SKM-1 treated with dmso at 0.1 percent for 144 hours (cell line): ENCODE measurements at regions not wholly inside any gene's neighbourhood (a gene's known extent, or its start where the extent isn't known, plus 50 kb on each side); places are given as distances from the start of the nearest gene placed in this dataset.
"Not testable (repeated sequence)": the region's sequence is repeated elsewhere in the genome, so short reads cannot be mapped to it uniquely, and the experiment has no call there.

Source experiments
- DNase-seq: peaks from one replicate; lab custom pipeline; 2025; ENCODE audit not compliant: unreplicated experiment; lab: John Stamatoyannopoulos, UW

GRCh38 chr15:79157631-79158592 lies 67.3 kb upstream of the RASGRF1 start:
- DNase-seq: no peak

DNA sequence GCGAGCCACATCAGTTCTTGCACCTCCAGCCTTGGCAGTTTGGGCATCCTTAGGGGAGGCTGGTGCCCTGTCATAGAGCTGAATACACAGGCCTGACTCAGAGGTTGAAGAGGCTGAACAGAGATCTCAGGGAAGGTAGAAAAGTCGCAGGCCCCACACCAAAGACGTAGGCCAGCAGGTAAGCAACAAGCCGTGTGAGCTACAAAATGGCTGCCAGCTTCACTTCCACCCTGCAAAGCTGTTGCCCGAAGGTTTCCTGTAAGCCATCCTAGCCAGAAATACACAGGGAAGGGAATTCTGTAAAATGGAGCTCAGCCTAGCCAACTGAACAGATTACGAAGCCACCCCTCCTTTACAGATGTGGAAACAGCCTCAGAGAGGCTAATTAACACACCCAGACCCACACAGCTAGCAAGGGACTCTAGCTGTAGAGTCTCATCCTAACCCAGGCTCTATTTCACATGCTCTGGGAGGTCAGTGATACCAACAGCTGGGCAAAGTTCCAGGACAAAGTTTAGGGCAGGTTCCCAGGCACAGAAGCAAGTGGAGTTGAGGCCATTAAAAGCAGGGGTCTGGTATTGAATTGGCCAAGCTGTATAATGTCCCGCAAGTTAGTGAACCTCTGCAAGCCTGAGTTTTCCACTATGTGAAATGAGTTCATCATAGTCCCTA lies 66.3 kb upstream of the RASGRF1 start:
- no peak for DNase-seq

DNA sequence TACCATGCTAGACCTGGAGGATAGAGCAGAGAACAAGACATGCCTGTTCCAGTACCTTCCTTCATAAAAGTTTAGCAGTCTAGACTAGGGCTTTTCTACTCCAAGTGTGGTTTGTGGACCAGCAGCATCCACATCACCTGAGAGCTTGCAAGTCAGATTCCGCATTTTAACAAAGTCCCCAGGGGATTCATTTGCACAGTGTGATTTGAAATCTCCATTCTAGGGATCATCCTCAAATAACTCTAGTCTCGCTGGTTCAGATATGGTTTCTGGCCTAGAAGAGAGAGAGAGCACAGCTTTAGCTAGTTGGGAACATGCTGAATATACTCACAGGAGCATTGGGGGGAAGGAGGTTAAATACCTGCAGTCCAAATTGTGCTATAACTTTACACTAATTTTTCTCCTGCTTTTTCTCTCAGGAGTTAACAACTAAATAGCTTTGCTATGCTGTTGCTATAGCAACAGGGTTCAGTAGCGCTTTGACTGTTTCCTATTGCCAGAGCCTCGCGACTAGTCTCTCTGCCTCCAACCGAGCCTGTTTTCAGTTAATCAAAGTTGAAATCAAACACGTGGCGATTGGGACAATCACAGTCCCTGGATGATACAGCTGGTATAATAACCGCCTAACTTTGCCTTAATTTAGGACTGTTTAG lies 64.0 kb upstream of the RASGRF1 start:
- DNase-seq: no peak

DNA sequence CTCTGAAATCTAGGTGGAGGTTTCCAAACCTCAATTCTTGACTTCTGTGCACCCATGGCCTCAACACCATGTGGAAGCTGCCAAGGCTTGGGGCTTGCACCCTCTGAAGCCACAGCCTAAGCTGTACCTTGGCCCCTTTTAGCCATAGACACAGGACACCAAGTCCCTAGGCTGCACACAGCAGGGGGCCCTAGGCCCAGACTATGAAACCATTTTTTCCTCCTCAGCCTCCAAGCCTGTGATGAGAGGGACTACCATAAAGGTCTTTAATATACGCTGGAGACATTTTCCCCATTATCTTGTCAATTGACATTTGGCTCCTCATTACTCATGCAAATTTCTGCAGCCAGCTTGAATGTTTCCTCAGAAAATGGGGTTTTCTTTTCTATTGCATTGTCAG lies 53.7 kb upstream of the RASGRF1 start:
- DNase-seq: not testable (repeated sequence)

DNA sequence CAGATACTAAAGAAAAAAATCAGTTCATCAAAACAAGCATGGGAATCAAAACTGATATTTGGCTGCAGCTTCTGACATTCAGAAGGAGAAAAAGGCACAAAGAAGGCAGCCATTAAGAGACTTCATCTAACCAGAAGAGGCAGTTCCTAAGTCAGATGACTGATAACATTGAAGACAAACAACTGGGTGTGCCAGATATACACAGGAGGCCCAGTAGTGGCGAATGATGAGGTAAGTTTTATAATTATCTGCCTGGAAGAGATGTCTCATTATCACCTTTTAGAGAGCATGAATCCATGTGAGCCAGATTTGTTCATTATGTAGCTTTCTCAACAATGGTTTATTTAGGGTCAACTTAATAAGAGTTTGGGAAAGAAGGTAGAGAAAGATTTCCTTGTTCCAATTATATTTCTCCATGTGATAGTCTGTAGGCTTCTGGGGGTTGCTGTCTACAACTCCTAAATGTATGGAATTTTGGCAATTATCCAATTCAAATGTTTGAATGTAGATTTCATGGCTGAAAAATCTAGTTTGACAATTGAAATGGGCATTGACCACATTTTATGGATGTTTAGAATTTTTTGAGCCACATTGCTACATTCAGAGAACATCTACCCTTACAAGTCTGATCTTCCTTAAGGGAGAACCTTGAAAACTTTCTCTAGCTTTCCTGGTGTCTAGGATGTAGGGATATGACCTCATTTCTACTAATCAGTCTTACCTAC lies 50.4 kb upstream of the RASGRF1 start:
- no peak for DNase-seq
